ENCODE measurements at regions not wholly inside any gene's neighbourhood (a gene's known extent, or its start where the extent isn't known, plus 50 kb on each side); places are given as distances from the start of the nearest gene placed in this dataset.

- TF ChIP-seq ETS1 (IDR thresholded peaks at IDR 0.05) = no peak
- no peak for TF ChIP-seq CTCF (conservative IDR thresholded peaks at IDR 0.05; ENCODE audit: low read depth in 2 of 2)
- no peak for TF ChIP-seq ZNF331 (CRISPR knock-in tag; IDR thresholded peaks at IDR 0.05; ENCODE audit: low read depth)
- TF ChIP-seq EZH2 (IDR thresholded peaks at IDR 0.05; ENCODE audit: low read depth, unreplicated experiment) = no peak
- TF ChIP-seq NANOG (IDR thresholded peaks at IDR 0.05; ENCODE audit: borderline replicate concordance) = no peak
- no peak for TF ChIP-seq REST (IDR thresholded peaks at IDR 0.05; ENCODE audit: unreplicated experiment)
- TF ChIP-seq POLR2AphosphoS5 (IDR thresholded peaks at IDR 0.05; ENCODE audit: low read depth) = no peak
These were observed 526.9 kb downstream of the BCKDHB start (continued) for GRCh38 chr6:80633412-80633811.

GRCh38 chr6:80625405-80625804 lies 518.9 kb downstream of the BCKDHB start:
- Histone ChIP-seq H3K79me2 (replicated peaks; ENCODE audit: insufficient read depth) (no peaks in the 10 kb centered on the region), H3K36me3 (ENCODE audit: insufficient read depth) (no peaks in the 10 kb centered on the region), H3K27me3 (ENCODE audit: insufficient read depth) (no peaks in the 10 kb centered on the region), H3K4me2 (no peak overlapping the region), H3K27ac (ENCODE audit: low read depth) (no peak overlapping the region), H2AFZ (no peak overlapping the region), H3K4me3 (no peak overlapping the region), H4K20me1 (replicated peaks; ENCODE audit: insufficient read depth) (no peaks in the 10 kb centered on the region), H3K4me1 (ENCODE audit: insufficient read depth) (no peaks in the 10 kb centered on the region), H3K9me2 (ENCODE audit: insufficient read depth) (no peaks in the 10 kb centered on the region; the same call in 1 of the 2 replicates), H3F3A (replicated peaks; ENCODE audit: low read depth) (no peaks in the 10 kb centered on the region)
- H3K27ac Mint-ChIP-seq = no peak overlapping the region
- ATAC-seq (no peak), DNase-seq (ENCODE audit: low spot score) (no peak)
- peaks cover 4% of the 10 kb centered on the region; the same call in 2 of the 3 replicates for H3K9me3 Mint-ChIP-seq
- H3K36me3 Mint-ChIP-seq (ENCODE audit: low read depth) = 0 out of 3 replicates have a peak, but pooled peaks cover 2% of the 10 kb centered on the region
- H3K27me3 Mint-ChIP-seq (ENCODE audit: insufficient read depth, low read depth, poor library complexity) = peaks cover 2% of the 10 kb centered on the region
- H3K4me1 Mint-ChIP-seq = no peaks in the 10 kb centered on the region
- H3K4me3 Mint-ChIP-seq = no peak overlapping the region
- TF ChIP-seq ZNF114 (CRISPR knock-in tag; IDR thresholded peaks at IDR 0.05) = no peak
- TF ChIP-seq JUNB (IDR thresholded peaks at IDR 0.05; ENCODE audit: unreplicated experiment) = no peak
- no peak for TF ChIP-seq POLR2AphosphoS5 (IDR thresholded peaks at IDR 0.05; ENCODE audit: low read depth)
- no peak for TF ChIP-seq ETS1 (IDR thresholded peaks at IDR 0.05)
- no peak for TF ChIP-seq EZH2 (IDR thresholded peaks at IDR 0.05; ENCODE audit: low read depth, unreplicated experiment)
- TF ChIP-seq ZNF331 (CRISPR knock-in tag; IDR thresholded peaks at IDR 0.05; ENCODE audit: low read depth) = no peak
- TF ChIP-seq STAT1 (IDR thresholded peaks at IDR 0.05; ENCODE audit: unreplicated experiment) = no peak
- TF ChIP-seq NANOG (IDR thresholded peaks at IDR 0.05; ENCODE audit: borderline replicate concordance) = no peak
- TF ChIP-seq REST (IDR thresholded peaks at IDR 0.05; ENCODE audit: unreplicated experiment) = no peak
- TF ChIP-seq CTCF (conservative IDR thresholded peaks at IDR 0.05; ENCODE audit: low read depth in 2 of 2) = no peak

Data from GM23338 (cell line).